Endothelial cell of umbilical vein (primary cell): ENCODE measurements at regions not wholly inside any gene's neighbourhood (a gene's known extent, or its start where the extent isn't known, plus 50 kb on each side); places are given as distances from the start of the nearest gene placed in this dataset.
"Not testable (repeated sequence)": the region's sequence is repeated elsewhere in the genome, so short reads cannot be mapped to it uniquely, and the experiment has no call there.

Experiments
- EZH2 ChIP-seq: IDR thresholded peaks from 2 replicates; pipeline ENCODE4 v1.6.1; 2012; ENCODE audit warnings: borderline replicate concordance, low read depth, mild to moderate bottlenecking, moderate library complexity, low read length, inconsistent platforms; ENCODE audit not compliant: severe bottlenecking
- FOS ChIP-seq: IDR thresholded peaks from 2 replicates; pipeline ENCODE4 v1.6.1; 2011; ENCODE audit warnings: mild to moderate bottlenecking, low read length, moderate library complexity, borderline replicate concordance; ENCODE audit not compliant: insufficient read depth
- MYC ChIP-seq: IDR thresholded peaks from one replicate; pipeline ENCODE4 v1.6.1; 2011; ENCODE audit warnings: mild to moderate bottlenecking, low read depth, low read length
- POLR2A ChIP-seq: IDR thresholded peaks from 2 replicates; pipeline ENCODE4 v1.6.1; 2012; ENCODE audit warnings: low read depth, mild to moderate bottlenecking, control low read depth, low read length
- TF ChIP-seq, protein P1 (sequence below), 2 donors: IDR thresholded peaks; 1 replicate in 1 of 2; 2 replicates in 1 of 2; pipeline ENCODE4 v1.5.1; 2011; ENCODE audit warnings: low read length in 2 of 2, mild to moderate bottlenecking in 2 of 2, moderate library complexity in 2 of 2, control low read depth in 1 of 2, inconsistent platforms in 1 of 2, low read depth in 1 of 2; ENCODE audit not compliant: insufficient read depth in 1 of 2; ENCODE audit errors: extremely low read depth in 1 of 2

DNA sequence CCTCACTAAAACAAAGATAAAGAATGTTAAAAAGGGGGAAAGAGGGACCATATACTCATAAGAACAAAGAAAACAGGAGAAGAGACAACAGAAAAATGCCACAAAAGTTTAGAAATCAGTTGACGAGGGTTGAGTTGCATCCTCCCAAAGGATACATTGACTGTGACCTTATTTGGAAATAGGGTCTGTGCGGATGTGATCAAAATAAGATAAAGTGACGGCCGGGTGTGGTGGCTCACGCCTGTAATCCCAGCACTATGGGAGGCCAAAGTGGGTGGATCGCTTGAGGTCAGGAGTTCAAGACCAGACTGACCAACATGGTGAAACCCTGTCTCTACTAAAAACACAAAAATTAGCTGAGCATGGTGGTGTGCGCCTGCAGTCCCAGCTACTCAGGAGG lies 79.1 kb upstream of the FREM1 start:
- TF ChIP-seq, protein P1, sequence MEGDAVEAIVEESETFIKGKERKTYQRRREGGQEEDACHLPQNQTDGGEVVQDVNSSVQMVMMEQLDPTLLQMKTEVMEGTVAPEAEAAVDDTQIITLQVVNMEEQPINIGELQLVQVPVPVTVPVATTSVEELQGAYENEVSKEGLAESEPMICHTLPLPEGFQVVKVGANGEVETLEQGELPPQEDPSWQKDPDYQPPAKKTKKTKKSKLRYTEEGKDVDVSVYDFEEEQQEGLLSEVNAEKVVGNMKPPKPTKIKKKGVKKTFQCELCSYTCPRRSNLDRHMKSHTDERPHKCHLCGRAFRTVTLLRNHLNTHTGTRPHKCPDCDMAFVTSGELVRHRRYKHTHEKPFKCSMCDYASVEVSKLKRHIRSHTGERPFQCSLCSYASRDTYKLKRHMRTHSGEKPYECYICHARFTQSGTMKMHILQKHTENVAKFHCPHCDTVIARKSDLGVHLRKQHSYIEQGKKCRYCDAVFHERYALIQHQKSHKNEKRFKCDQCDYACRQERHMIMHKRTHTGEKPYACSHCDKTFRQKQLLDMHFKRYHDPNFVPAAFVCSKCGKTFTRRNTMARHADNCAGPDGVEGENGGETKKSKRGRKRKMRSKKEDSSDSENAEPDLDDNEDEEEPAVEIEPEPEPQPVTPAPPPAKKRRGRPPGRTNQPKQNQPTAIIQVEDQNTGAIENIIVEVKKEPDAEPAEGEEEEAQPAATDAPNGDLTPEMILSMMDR (IDR thresholded peaks at IDR 0.05; ENCODE audit: extremely low read depth in 1 of 2, insufficient read depth in 1 of 2, low read depth in 1 of 2, low read length in 2 of 2): not testable (repeated sequence)
- not testable (repeated sequence) for TF ChIP-seq FOS, POLR2A, MYC, EZH2
